ENCODE measurements at regions not wholly inside any gene's neighbourhood (a gene's known extent, or its start where the extent isn't known, plus 50 kb on each side); places are given as distances from the start of the nearest gene placed in this dataset.

DNA sequence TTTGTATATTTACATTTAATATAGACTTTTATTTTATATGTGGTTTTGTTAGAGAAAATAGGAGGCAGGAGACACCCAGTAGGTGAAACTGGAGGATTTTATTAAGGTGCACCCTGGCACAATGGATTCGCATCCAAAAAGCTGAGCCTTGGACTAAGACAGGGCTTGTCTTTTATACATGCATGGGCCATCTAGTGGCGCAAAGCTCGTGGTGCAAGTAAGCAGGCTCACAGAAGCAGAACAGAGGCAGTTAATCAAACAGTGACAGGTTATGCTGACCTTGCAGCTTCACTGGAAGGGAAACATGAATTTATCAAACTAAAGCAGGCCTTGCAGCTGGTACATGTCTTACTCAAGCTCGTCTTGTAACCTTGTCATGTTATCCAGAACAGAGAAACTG, 58.8 kb upstream of the ZNF681 start:
- peaks cover 0 to 12% (median 0%) of the 10 kb centered on the region in 3 donors for H3K4me1 ChIP-seq
- intact Hi-C loops (cut with DNase I): no loop called here
- peaks cover 0 to 12% (median 0%) of the 10 kb centered on the region in 3 donors for H3K36me3 ChIP-seq
- no peaks in the 10 kb centered on the region for H3K27me3 ChIP-seq
- no peak for DNase-seq
- peaks cover 0 to 37% (median 0%) of the 10 kb centered on the region in 3 donors for H3K9me3 ChIP-seq
- TF ChIP-seq, protein P1, sequence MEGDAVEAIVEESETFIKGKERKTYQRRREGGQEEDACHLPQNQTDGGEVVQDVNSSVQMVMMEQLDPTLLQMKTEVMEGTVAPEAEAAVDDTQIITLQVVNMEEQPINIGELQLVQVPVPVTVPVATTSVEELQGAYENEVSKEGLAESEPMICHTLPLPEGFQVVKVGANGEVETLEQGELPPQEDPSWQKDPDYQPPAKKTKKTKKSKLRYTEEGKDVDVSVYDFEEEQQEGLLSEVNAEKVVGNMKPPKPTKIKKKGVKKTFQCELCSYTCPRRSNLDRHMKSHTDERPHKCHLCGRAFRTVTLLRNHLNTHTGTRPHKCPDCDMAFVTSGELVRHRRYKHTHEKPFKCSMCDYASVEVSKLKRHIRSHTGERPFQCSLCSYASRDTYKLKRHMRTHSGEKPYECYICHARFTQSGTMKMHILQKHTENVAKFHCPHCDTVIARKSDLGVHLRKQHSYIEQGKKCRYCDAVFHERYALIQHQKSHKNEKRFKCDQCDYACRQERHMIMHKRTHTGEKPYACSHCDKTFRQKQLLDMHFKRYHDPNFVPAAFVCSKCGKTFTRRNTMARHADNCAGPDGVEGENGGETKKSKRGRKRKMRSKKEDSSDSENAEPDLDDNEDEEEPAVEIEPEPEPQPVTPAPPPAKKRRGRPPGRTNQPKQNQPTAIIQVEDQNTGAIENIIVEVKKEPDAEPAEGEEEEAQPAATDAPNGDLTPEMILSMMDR (IDR thresholded peaks at IDR 0.05): peak in 5 of 6 experiments; percentile 20 to 63 (median 45)
- TF ChIP-seq POLR2A (IDR thresholded peaks at IDR 0.05): no peak
- 55% methylated on average over 4 of the region's 4 CpGs for WGBS, 2 donors
- H3K27ac ChIP-seq: peak overlapping the region in 3 of 4 donors; percentile 58 to 70 (median 65)
- H3K4me3 ChIP-seq: no peak overlapping the region

DNA sequence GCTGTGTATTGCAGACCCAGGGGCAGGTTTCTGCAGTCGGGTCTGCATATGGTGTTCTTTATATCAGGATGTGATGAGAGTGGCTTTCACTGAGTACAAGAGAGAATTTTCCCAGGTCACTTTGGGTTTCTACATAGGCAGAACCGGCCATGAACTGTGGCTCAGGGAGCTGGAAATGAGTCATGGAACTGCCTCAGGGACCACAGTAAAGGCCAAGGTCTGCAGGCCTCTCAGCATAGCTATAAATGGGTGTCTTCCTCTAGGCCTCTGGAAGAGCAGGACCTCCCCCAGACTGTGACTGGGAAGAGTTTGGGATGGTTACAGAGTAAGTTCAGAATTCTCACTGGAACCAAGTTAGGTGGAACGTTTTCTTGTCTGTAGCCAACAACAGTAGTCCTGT, 51.8 kb upstream of the ZNF681 start:
- H3K27ac ChIP-seq: no peak overlapping the region
- H3K4me1 ChIP-seq: no peaks in the 10 kb centered on the region
- DNase-seq: no peak
- H3K9me3 ChIP-seq: no peaks in the 10 kb centered on the region
- TF ChIP-seq POLR2A (IDR thresholded peaks at IDR 0.05): no peak
- TF ChIP-seq, protein P1 (IDR thresholded peaks at IDR 0.05): no peak
- no peak overlapping the region for H3K4me3 ChIP-seq
- intact Hi-C loops (cut with DNase I): no loop called here
- H3K27me3 ChIP-seq: no peaks in the 10 kb centered on the region
- 50 to 57% methylated on average over 2 to 3 of the region's 3 CpGs for WGBS, 2 donors
- H3K36me3 ChIP-seq: peaks cover 0 to 31% (median 0%) of the 10 kb centered on the region in 3 donors
